ENCODE measurements at regions not wholly inside any gene's neighbourhood (a gene's known extent, or its start where the extent isn't known, plus 50 kb on each side); places are given as distances from the start of the nearest gene placed in this dataset.

DNA sequence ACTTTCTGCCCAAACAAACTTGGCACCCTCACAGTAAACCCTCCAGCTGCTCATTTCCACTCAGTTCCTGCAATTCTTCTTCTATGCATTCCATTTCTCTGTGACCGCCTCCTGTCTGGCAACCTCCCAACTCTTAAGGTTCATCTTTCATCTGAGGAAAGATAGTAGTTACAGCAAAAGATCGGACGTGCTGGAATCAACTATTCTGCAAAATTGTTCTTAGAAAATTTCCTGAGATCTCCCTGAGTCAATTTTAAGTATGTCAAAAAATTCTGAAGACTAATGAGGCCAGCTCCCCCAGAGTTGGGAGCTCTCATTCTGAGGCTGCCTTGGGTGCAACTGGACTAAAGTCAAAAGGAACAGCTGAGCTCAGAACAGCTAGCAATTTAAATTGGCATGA is 1026.0 kb downstream of the ADGRL3 start:
- intact Hi-C loops (cut with DNase I), result no loop called here
- DNase-seq, result no peak
- H3K27ac ChIP-seq, result no peak overlapping the region
- no peak overlapping the region for H3K4me3 ChIP-seq
- no peaks in the 10 kb centered on the region for H3K9me3 ChIP-seq
- no peak for TF ChIP-seq POLR2A (IDR thresholded peaks at IDR 0.05)
- TF ChIP-seq, protein P1, sequence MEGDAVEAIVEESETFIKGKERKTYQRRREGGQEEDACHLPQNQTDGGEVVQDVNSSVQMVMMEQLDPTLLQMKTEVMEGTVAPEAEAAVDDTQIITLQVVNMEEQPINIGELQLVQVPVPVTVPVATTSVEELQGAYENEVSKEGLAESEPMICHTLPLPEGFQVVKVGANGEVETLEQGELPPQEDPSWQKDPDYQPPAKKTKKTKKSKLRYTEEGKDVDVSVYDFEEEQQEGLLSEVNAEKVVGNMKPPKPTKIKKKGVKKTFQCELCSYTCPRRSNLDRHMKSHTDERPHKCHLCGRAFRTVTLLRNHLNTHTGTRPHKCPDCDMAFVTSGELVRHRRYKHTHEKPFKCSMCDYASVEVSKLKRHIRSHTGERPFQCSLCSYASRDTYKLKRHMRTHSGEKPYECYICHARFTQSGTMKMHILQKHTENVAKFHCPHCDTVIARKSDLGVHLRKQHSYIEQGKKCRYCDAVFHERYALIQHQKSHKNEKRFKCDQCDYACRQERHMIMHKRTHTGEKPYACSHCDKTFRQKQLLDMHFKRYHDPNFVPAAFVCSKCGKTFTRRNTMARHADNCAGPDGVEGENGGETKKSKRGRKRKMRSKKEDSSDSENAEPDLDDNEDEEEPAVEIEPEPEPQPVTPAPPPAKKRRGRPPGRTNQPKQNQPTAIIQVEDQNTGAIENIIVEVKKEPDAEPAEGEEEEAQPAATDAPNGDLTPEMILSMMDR (IDR thresholded peaks at IDR 0.05), result no peak
- H3K4me1 ChIP-seq (ENCODE audit: insufficient read depth), result no peaks in the 10 kb centered on the region
- no peaks in the 10 kb centered on the region for H3K36me3 ChIP-seq
- H3K27me3 ChIP-seq, result no peaks in the 10 kb centered on the region
- 3 to 4% (median 4%) methylated on average over 3 of the region's 3 CpGs for WGBS, 3 donors

DNA sequence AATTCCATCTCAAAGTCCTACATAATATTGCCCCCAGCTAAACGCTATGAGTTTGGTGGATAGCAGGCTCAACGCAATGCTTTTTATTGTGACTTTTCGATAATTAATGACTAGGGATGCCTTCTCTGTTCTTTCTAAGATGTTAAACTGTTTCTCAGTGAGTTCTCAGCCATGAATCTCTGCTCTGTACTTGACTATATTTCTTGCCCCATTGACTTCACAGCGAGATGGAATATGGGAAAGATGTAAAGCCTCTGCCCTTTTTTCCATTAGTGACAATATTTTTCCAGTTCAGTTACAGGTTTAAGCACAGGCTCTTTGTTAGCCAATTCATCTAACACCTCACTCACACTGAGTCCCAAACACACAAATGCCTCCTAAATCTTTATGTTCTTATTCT is 1022.0 kb downstream of the ADGRL3 start:
- intact Hi-C loops (cut with DNase I), result no loop called here
- no peak for DNase-seq
- no peaks in the 10 kb centered on the region for H3K27me3 ChIP-seq
- TF ChIP-seq, protein P1 (IDR thresholded peaks at IDR 0.05), result no peak
- TF ChIP-seq POLR2A (IDR thresholded peaks at IDR 0.05) (no peak), EP300 (IDR thresholded peaks at IDR 0.05) (no peak)
- no peak overlapping the region for H3K27ac ChIP-seq
- H3K4me3 ChIP-seq, result no peak overlapping the region
- H3K36me3 ChIP-seq, result no peaks in the 10 kb centered on the region
- H3K4me1 ChIP-seq (ENCODE audit: insufficient read depth), result no peaks in the 10 kb centered on the region
- WGBS, 3 donors, result 89 to 91% (median 91%) methylated on average over 4 of the region's 4 CpGs
- H3K9me3 ChIP-seq, result no peaks in the 10 kb centered on the region

DNA sequence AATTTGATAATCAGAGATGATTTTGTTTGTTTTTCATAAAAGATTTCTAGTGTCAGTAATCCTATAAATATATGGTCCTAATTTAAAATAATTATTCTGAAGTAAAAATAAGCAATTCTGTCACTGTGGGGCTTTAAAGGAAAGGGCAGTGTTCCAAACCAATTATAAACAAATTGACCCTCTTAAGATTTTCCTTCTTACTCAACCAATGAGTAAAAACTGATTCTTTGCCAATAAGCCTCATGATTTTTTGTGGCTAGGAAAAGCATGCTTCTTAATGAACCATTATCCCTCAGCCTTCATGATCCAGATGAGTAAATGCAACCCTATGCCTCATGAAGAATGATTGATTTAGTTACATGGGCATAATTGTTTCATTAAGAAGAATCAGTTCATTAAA is 1010.4 kb downstream of the ADGRL3 start:
- Histone ChIP-seq H3K4me3 (no peak overlapping the region), H3K27me3 (no peaks in the 10 kb centered on the region), H3K36me3 (no peaks in the 10 kb centered on the region), H3K27ac (no peak overlapping the region), H3K4me1 (ENCODE audit: insufficient read depth) (no peaks in the 10 kb centered on the region), H3K9me3 (no peaks in the 10 kb centered on the region)
- TF ChIP-seq EP300 (IDR thresholded peaks at IDR 0.05) (no peak), POLR2A (IDR thresholded peaks at IDR 0.05) (no peak)
- TF ChIP-seq, protein P1 (IDR thresholded peaks at IDR 0.05), result no peak
- no peak for DNase-seq
- intact Hi-C loops (cut with DNase I), result no loop called here

DNA sequence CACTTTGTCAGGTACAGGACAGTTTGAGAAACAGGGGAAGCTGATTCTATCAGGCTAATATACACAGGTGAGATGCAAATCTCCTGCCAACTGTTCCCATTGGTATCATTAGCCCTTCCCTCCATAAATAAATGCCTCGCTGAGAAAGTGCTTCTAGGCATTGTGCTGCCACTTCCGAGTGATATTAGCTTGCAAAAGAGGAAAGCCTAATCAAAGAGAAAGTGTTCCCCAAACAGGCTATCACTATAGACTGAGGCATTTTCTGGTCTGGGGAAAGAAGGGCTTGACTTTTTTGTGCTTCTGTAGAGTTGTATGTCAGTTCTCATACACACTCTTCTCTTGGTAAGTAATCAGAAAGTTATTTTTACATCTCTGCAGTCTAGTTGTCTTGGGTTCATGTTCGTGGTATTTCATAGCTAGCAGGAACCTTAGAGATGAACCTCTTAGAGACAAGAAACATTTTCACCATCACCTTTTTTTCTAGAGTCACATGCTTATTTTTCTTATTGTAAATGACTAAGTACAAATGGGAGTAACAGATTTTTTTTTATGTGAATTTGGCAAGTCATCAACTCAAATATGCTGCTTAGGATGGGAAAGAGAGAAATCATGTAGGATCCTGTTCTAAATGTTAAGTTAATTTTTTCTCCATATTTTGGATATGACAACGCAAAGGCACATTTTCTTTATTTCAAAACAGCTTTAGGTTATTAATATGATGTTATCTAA is 1009.8 kb downstream of the ADGRL3 start:
- Histone ChIP-seq H3K27ac (no peak overlapping the region), H3K4me1 (ENCODE audit: insufficient read depth) (no peaks in the 10 kb centered on the region), H3K27me3 (no peaks in the 10 kb centered on the region), H3K4me3 (no peak overlapping the region), H3K36me3 (no peaks in the 10 kb centered on the region), H3K9me3 (no peaks in the 10 kb centered on the region)
- intact Hi-C loops (cut with DNase I), result no loop called here
- TF ChIP-seq, protein P1 (IDR thresholded peaks at IDR 0.05), result no peak
- TF ChIP-seq EP300 (IDR thresholded peaks at IDR 0.05) (no peak), POLR2A (IDR thresholded peaks at IDR 0.05) (no peak)
- no peak for DNase-seq
- 64 to 69% (median 67%) methylated on average over 4 of the region's 4 CpGs for WGBS, 3 donors

All from ovary (tissue), 7 donors.